Astrocyte (in vitro differentiated cells and primary cell): ENCODE measurements at regions not wholly inside any gene's neighbourhood (a gene's known extent, or its start where the extent isn't known, plus 50 kb on each side); places are given as distances from the start of the nearest gene placed in this dataset.

Experiments
- DNase-seq: peaks from one replicate; pipeline ENCODE4 v3.0.0-alpha.2; 2010; ENCODE audit warnings: low read depth
- FAIRE-seq: peaks from 2 replicates; lab custom pipeline; 2011; peaks lifted over from hg19 to GRCh38; lab: Jason Lieb, UNC
- H2AFZ ChIP-seq: 2 replicates; pipeline ENCODE4 v1.6.0; 2012; ENCODE audit warnings: low read depth, low read length, inconsistent platforms
- H3K27ac ChIP-seq: 2 replicates; pipeline ENCODE4 v1.5.1; 2011; ENCODE audit warnings: low read depth, low read length, inconsistent platforms
- H3K27me3 ChIP-seq: 2 replicates; pipeline ENCODE4 v1.6.0; 2011; ENCODE audit warnings: low read length, inconsistent platforms; ENCODE audit not compliant: insufficient read depth
- H3K36me3 ChIP-seq: 2 replicates; pipeline ENCODE4 v1.5.1; 2011; ENCODE audit warnings: low read length, inconsistent platforms; ENCODE audit not compliant: insufficient read depth
- H3K4me1 ChIP-seq: 2 replicates; pipeline ENCODE4 v1.5.1; 2011; ENCODE audit warnings: low read length, inconsistent platforms; ENCODE audit not compliant: insufficient read depth
- H3K4me2 ChIP-seq: 2 replicates; pipeline ENCODE4 v1.6.0; 2012; ENCODE audit warnings: low read length, inconsistent platforms
- H3K4me3 ChIP-seq: 2 replicates; pipeline ENCODE4 v1.5.1; 2011; ENCODE audit warnings: low read depth, mild to moderate bottlenecking, low read length, inconsistent platforms; ENCODE audit not compliant: insufficient read depth
- H3K79me2 ChIP-seq: 2 replicates; pipeline ENCODE4 v1.6.0; 2012; ENCODE audit warnings: mild to moderate bottlenecking, low read length, inconsistent platforms; ENCODE audit not compliant: insufficient read depth
- H3K9ac ChIP-seq: 2 replicates; pipeline ENCODE4 v1.6.0; 2012; ENCODE audit warnings: mild to moderate bottlenecking, low read length, inconsistent platforms
- H3K9me3 ChIP-seq: 2 replicates; pipeline ENCODE4 v1.5.1; 2012; ENCODE audit warnings: low read depth, mild to moderate bottlenecking, low read length, inconsistent platforms; ENCODE audit not compliant: insufficient read depth
- H4K20me1 ChIP-seq: 2 replicates; pipeline ENCODE4 v1.6.0; 2012; ENCODE audit warnings: low read length, inconsistent platforms; ENCODE audit not compliant: insufficient read depth
- H3K27ac Mint-ChIP-seq: one replicate; pipeline ENCODE4 v1.8.0; 2021; ENCODE audit warnings: mild to moderate bottlenecking, mixed read lengths; ENCODE audit not compliant: unreplicated experiment
- H3K27me3 Mint-ChIP-seq: one replicate; pipeline ENCODE4 v1.8.0; 2021; ENCODE audit warnings: low read depth, mixed read lengths; ENCODE audit not compliant: unreplicated experiment
- H3K36me3 Mint-ChIP-seq: one replicate; pipeline ENCODE4 v1.8.0; 2021; ENCODE audit warnings: low read depth, mixed read lengths; ENCODE audit not compliant: unreplicated experiment
- H3K4me1 Mint-ChIP-seq: one replicate; pipeline ENCODE4 v1.8.0; 2021; ENCODE audit warnings: low read depth, mixed read lengths; ENCODE audit not compliant: unreplicated experiment
- H3K4me3 Mint-ChIP-seq: one replicate; pipeline ENCODE4 v1.8.0; 2021; ENCODE audit warnings: mild to moderate bottlenecking, moderate library complexity, mixed read lengths; ENCODE audit not compliant: unreplicated experiment
- H3K9me3 Mint-ChIP-seq: one replicate; pipeline ENCODE4 v1.8.0; 2021; ENCODE audit warnings: mild to moderate bottlenecking, mixed read lengths; ENCODE audit not compliant: unreplicated experiment
- CTCF ChIP-seq: IDR thresholded peaks from 2 replicates; pipeline ENCODE4 v1.5.1; 2011; ENCODE audit warnings: low read depth, mild to moderate bottlenecking, inconsistent platforms, low read length, moderate library complexity; ENCODE audit not compliant: insufficient read depth
- EZH2 ChIP-seq: IDR thresholded peaks from 2 replicates; pipeline ENCODE4 v1.6.1; 2012; ENCODE audit warnings: mild to moderate bottlenecking, low read length, inconsistent platforms; ENCODE audit not compliant: insufficient read depth

- Histone ChIP-seq H3K79me2 (no peaks in the 10 kb centered on the region), H3K4me2 (no peak overlapping the region), H3K4me1 (no peaks in the 10 kb centered on the region), H2AFZ (no peak overlapping the region), H3K27me3 (no peaks in the 10 kb centered on the region), H3K27ac (no peak overlapping the region), H4K20me1 (no peaks in the 10 kb centered on the region), H3K36me3 (no peaks in the 10 kb centered on the region), H3K4me3 (no peak overlapping the region), H3K9ac (no peak overlapping the region), H3K9me3 (no peaks in the 10 kb centered on the region)
- no peak for TF ChIP-seq EZH2
- TF ChIP-seq CTCF, result no peak
- H3K9me3 Mint-ChIP-seq, result peaks cover 2% of the 10 kb centered on the region
- H3K36me3 Mint-ChIP-seq, result peaks cover 2% of the 10 kb centered on the region
- H3K27ac Mint-ChIP-seq, result no peak overlapping the region
- FAIRE-seq (no peak), DNase-seq (no peak)
- H3K4me3 Mint-ChIP-seq, result no peak overlapping the region
- H3K4me1 Mint-ChIP-seq, result no peaks in the 10 kb centered on the region
- peaks cover 41% of the 10 kb centered on the region for H3K27me3 Mint-ChIP-seq
Measured at GRCh38 chr22:48615171-48616008, 1212.3 kb downstream of the BRD1 start.

- Histone ChIP-seq H3K79me2 (no peaks in the 10 kb centered on the region), H4K20me1 (no peaks in the 10 kb centered on the region), H3K36me3 (no peaks in the 10 kb centered on the region), H3K27me3 (no peaks in the 10 kb centered on the region), H3K4me3 (no peak overlapping the region), H2AFZ (no peak overlapping the region), H3K9ac (no peak overlapping the region), H3K4me1 (no peaks in the 10 kb centered on the region), H3K27ac (no peak overlapping the region), H3K4me2 (no peak overlapping the region), H3K9me3 (peaks cover 2% of the 10 kb centered on the region)
- no peak for FAIRE-seq
- Mint-ChIP-seq H3K9me3 (peaks cover 2% of the 10 kb centered on the region), H3K36me3 (no peaks in the 10 kb centered on the region), H3K27me3 (peaks cover 31% of the 10 kb centered on the region), H3K27ac (no peak overlapping the region), H3K4me1 (no peaks in the 10 kb centered on the region), H3K4me3 (no peak overlapping the region)
- no peak for TF ChIP-seq CTCF
- no peak for TF ChIP-seq EZH2
- no peak for DNase-seq
Measured at GRCh38 chr22:48613566-48614200, 1214.0 kb downstream of the BRD1 start.
